ENCODE measurements at regions not wholly inside any gene's neighbourhood (a gene's known extent, or its start where the extent isn't known, plus 50 kb on each side); places are given as distances from the start of the nearest gene placed in this dataset.

DNA sequence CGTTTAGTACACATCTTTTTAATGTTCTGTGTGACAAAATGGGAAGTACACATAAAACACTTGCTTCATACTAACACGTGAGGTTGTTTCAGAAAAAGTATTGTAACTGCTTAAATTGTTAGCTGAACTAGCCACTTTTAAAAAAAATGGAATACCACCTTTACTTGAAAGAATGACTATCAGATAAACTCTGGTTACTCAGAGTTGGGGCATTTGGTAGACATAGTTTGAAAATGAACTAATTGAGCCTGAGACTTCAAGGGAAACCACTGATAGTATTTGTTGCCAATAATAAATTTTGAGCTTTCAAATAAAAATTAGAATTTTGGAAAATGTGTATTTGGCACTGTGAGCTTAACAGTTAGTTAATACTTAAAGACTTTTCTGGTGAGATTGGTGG lies 103.0 kb upstream of the FBXO11 start (continued):
- TF ChIP-seq, protein P1, sequence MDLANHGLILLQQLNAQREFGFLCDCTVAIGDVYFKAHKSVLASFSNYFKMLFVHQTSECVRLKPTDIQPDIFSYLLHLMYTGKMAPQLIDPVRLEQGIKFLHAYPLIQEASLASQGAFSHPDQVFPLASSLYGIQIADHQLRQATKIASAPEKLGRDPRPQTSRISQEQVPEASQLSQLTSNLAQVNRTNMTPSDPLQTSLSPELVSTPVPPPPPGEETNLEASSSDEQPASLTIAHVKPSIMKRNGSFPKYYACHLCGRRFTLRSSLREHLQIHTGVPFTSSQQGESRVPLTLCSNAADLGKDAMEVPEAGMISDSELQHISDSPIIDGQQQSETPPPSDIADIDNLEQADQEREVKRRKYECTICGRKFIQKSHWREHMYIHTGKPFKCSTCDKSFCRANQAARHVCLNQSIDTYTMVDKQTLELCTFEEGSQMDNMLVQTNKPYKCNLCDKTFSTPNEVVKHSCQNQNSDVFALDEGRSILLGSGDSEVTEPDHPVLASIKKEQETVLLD (IDR thresholded peaks at IDR 0.05), result no peak
- TF ChIP-seq GABPB2 (CRISPR knock-in tag; conservative IDR thresholded peaks at IDR 0.05), result no peak
- TF ChIP-seq ZNF717 (CRISPR knock-in tag; IDR thresholded peaks at IDR 0.05), result no peak
- TF ChIP-seq POLR2AphosphoS2 (IDR thresholded peaks at IDR 0.05; ENCODE audit: low read length), result no peak
- TF ChIP-seq NEUROD1 (IDR thresholded peaks at IDR 0.05; ENCODE audit: borderline replicate concordance, low read depth, low read length, partially characterized antibody), result no peak
- TF ChIP-seq CHD4 (IDR thresholded peaks at IDR 0.05; ENCODE audit: insufficient read depth, insufficient replicate concordance, low read depth, low read length, poor library complexity, severe bottlenecking), result no peak
- no peak for TF ChIP-seq MXI1 (IDR thresholded peaks at IDR 0.05; ENCODE audit: low read depth, low read length)
- no peak for TF ChIP-seq FUS (optimal IDR thresholded peaks at IDR 0.05; ENCODE audit: low read depth, low read length)

DNA sequence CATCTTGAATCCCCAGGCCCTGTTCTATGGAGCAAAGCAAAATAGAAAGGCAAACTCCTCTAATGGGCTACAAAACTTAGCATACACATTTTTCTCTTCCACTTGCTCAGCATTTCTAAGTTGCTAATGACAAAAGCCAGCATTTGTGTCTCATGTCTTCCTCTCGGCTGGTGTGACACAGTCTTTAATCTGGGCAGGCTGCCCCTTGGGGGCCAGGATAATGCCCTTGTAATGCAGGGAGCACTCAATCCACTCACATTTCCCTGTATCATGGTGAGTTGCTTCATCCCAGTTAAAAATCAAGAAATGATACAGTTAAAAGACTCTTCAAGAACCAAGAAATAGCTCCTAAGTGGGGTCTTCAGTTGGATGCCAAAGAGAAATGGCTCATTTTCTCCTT lies 109.1 kb upstream of the FBXO11 start:
- intact Hi-C loops (cut with micrococcal nuclease) (no loop called here), in situ Hi-C loops (cut with MboI) (no loop called here)
- CTCF ChIA-PET (ENCODE audit: low intra/inter-chr PET ratio), result no interaction called here
- H3K4me3 ChIP-seq, result no peak overlapping the region
- H3K79me2 ChIP-seq (ENCODE audit: control insufficient read depth, insufficient read depth, low read length), result no peaks in the 10 kb centered on the region
- POLR2A ChIA-PET, result no interaction called here
- H3K9me1 ChIP-seq (ENCODE audit: control insufficient read depth, insufficient read depth, low read length), result no peaks in the 10 kb centered on the region
- H3K27ac ChIP-seq (ENCODE audit: extremely low read depth, low read depth, low read length), result no peak overlapping the region
- H3K36me3 ChIP-seq (ENCODE audit: control insufficient read depth, insufficient read depth, low read length), result no peaks in the 10 kb centered on the region
- FAIRE-seq (no peak), DNase-seq (ENCODE audit: extremely low read depth in 1 of 4, low spot score in 3 of 4) (no peak), ATAC-seq (no peak)
- no peaks in the 10 kb centered on the region for H4K20me1 ChIP-seq (replicated peaks; ENCODE audit: control insufficient read depth, insufficient read depth, low read length)
- no peaks in the 10 kb centered on the region for H3K4me1 ChIP-seq (replicated peaks in 1 of 2; ENCODE audit: control insufficient read depth in 2 of 2, insufficient read depth in 2 of 2, low read length in 2 of 2)
- H3K9ac ChIP-seq (ENCODE audit: insufficient read depth in 1 of 2, low read depth in 2 of 2, low read length in 2 of 2), result no peak overlapping the region
- 0% methylated on average over 1 of the region's 1 CpG for WGBS (ENCODE audit: insufficient coverage, low coverage, missing lambda C conversion rate)
- H3K27me3 ChIP-seq (ENCODE audit: control insufficient read depth in 2 of 2, insufficient read depth in 2 of 2, low read length in 2 of 2), result peaks cover 0 to 6% of the 10 kb centered on the region in 2 experiments; a peak in 2 of 5 replicates
- no peaks in the 10 kb centered on the region for H3K9me3 ChIP-seq (replicated peaks; ENCODE audit: control insufficient read depth, insufficient read depth, low read depth, low read length)
- H3K4me2 ChIP-seq (ENCODE audit: insufficient read depth, low read length), result no peak overlapping the region
- H2AFZ ChIP-seq (ENCODE audit: low read depth, low read length), result no peak overlapping the region
- BruUV-seq (replicated peaks), result no TSS peak
- TF ChIP-seq JUN (IDR thresholded peaks at IDR 0.05; ENCODE audit: borderline replicate concordance, low read depth, low read length) (no peak), JUN (CRISPR knock-in tag; IDR thresholded peaks at IDR 0.05; ENCODE audit: borderline replicate concordance) (no peak), HDAC2 (IDR thresholded peaks at IDR 0.05) (no peak), FOXM1 (IDR thresholded peaks at IDR 0.05; ENCODE audit: low read depth) (no peak), FOXM1 (CRISPR knock-in tag; IDR thresholded peaks at IDR 0.05; ENCODE audit: low read depth) (no peak), SRSF3 (IDR thresholded peaks at IDR 0.05; ENCODE audit: insufficient read depth, low read length) (no peak)
- TF ChIP-seq, protein P2, sequence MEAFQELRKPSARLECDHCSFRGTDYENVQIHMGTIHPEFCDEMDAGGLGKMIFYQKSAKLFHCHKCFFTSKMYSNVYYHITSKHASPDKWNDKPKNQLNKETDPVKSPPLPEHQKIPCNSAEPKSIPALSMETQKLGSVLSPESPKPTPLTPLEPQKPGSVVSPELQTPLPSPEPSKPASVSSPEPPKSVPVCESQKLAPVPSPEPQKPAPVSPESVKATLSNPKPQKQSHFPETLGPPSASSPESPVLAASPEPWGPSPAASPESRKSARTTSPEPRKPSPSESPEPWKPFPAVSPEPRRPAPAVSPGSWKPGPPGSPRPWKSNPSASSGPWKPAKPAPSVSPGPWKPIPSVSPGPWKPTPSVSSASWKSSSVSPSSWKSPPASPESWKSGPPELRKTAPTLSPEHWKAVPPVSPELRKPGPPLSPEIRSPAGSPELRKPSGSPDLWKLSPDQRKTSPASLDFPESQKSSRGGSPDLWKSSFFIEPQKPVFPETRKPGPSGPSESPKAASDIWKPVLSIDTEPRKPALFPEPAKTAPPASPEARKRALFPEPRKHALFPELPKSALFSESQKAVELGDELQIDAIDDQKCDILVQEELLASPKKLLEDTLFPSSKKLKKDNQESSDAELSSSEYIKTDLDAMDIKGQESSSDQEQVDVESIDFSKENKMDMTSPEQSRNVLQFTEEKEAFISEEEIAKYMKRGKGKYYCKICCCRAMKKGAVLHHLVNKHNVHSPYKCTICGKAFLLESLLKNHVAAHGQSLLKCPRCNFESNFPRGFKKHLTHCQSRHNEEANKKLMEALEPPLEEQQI (IDR thresholded peaks at IDR 0.05), result no peak

All from K562 (cell line).